ENCODE measurements at regions not wholly inside any gene's neighbourhood (a gene's known extent, or its start where the extent isn't known, plus 50 kb on each side); places are given as distances from the start of the nearest gene placed in this dataset.
"Not testable (repeated sequence)": the region's sequence is repeated elsewhere in the genome, so short reads cannot be mapped to it uniquely, and the experiment has no call there.

DNA sequence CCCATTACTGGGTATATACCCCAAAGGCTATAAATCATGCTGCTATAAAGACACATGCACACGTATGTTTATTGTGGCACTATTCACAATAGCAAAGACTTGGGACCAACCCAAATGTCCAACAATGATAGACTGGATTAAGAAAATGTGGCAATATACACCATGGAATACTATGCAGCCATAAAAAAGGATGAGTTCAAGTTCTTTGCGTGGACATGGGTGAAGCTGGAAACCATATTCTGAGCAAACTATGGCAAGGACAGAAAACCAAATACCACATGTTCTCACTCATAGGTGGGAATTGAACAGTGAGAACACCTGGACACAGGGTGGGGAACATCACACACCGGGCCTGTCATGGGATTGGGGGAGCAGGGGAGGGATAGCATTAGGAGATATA lies 54.4 kb upstream of the MUCL1 start:
- DNase-seq (ENCODE audit: low spot score): not testable (repeated sequence)

GRCh38 chr12:54798651-54799050 lies 55.7 kb upstream of the MUCL1 start:
- DNase-seq (ENCODE audit: low spot score): no peak

DNA sequence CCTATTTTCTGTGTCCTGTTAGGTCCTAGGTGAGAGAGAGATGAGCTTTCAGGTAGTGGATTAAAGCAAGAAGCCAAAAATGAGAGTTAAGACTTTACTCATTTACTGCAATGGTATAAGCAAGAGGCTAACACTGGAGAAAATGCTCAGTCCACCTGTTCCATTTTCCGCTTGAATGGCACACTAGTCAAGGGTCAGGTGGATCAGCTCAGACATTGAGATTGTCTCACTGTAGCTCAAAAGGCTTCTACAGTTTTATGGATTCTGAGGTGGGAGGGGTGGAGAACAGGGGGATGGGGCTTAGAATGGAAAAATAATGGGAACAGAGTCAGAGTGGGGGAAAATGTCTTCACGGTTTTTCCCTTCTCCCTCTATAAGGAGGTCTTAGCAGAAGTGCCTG lies 57.3 kb upstream of the MUCL1 start:
- no peak for DNase-seq (ENCODE audit: low spot score)

GRCh38 chr12:54795644-54796043 lies 58.7 kb upstream of the MUCL1 start:
- DNase-seq (ENCODE audit: low spot score): no peak

DNA sequence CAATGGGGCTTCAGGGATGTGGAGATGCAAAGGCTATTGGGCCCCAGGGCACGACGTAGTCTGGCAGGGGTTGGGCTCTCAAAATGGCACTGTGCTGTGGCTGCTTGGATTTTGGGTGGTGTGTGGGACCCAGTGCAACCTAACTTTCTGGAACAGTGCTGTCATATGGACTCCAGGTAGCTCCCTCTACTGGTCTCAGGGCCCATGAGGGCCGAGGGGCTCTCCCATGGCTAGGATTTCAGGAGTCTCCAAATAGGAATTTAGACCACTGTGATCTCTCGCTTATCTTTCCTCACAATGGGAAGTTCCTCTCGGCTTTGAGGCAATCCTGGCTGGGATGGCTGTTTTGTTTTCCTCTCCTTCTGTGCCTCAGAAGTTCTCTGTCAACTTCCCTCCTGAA lies 68.2 kb upstream of the MUCL1 start:
- no peak for DNase-seq (ENCODE audit: low spot score)

- no peak for DNase-seq (ENCODE audit: low spot score)
Measured at GRCh38 chr12:54784115-54784514, 70.2 kb upstream of the MUCL1 start.

DNA sequence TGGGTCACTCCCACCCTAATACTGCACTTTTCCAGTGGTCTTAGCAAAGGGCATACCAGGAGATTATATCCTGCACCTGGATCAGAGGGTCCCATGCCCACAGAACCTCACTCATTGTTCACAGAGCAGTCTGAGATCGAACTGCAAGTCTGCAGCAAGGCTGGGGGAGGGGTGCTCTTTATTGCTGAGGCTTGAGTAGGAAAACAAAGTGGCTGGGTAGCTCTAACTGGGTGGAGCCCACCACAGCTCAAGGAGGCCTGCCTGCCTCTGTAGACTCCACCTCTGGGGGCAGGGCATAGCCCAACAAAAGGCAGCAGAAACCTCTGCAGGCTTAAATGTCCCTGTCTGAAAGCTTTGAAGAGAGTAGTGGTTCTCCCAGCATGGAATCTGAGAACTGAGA lies 77.3 kb upstream of the MUCL1 start:
- DNase-seq (ENCODE audit: low spot score): not testable (repeated sequence)

DNA sequence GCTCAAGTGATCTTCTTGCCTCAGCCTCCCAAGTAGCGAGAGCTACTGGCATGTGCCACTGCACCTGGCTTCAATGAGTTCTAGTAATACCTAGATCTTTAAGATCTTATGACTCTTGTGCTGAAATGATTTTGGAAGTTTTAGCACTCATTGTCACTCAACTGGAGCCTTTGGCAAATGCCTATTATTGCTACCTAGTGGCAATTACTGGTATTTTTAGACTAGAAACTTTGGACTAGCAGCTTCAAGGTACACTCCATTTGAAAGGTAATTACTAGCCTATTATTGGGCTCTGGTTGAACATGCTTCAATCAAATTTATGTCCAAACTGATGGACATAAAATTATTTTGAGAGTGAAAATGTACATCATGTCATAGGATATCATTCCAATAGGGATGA lies 80.7 kb upstream of the MUCL1 start:
- DNase-seq (ENCODE audit: low spot score): no peak

DNA sequence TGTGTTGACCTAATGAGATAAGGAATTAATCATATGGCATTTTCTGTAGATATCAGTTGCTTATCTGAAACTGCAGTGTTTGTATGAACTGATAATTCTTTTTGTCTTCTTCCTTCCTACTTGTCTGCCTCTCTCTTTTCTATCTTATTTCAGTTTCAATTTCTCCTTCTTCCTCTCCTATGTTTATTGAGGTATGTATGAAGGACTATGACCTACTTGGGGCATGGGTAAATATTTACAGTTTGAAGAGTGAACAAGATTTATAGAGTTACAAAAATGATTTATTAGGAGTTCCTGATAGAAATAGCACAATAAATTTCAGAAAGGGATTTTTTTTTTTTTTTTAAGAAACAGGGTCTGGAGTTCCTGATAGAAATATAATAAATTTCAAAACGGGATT lies 88.7 kb upstream of the MUCL1 start:
- DNase-seq (ENCODE audit: low spot score): no peak

GRCh38 chr12:54762390-54762789 lies 91.9 kb upstream of the MUCL1 start:
- DNase-seq (ENCODE audit: low spot score): no peak

DNA sequence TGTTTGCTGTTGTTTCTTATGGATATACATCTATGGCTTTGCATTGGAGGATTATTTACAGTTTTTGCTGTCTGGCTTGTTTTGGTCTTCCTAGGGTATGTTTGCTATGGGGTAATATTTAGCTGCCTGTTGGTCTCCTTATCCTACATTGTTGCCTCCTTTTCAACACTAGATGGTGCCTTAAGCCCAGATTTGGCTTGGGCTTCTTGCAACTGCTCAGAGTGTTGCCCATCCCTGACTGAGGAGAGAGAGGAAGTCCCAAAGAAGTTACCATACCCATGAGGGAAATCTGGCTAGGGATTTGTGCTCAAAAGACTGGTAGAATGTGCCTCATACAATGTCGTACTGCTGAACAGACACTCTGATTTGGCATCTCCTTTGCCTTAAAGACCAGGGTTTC lies 94.6 kb upstream of the MUCL1 start:
- peak; percentile 45 for DNase-seq (ENCODE audit: low spot score)

- DNase-seq (ENCODE audit: low spot score): no peak
Measured at GRCh38 chr12:54751493-54751892, 102.8 kb upstream of the MUCL1 start.

- peak; percentile 72 for DNase-seq (ENCODE audit: low spot score)
Measured at GRCh38 chr12:54749191-54749818, 101.1 kb upstream of the DCD start.

- no peak for DNase-seq (ENCODE audit: low spot score)
Measured at GRCh38 chr12:54744590-54744989, 96.4 kb upstream of the DCD start.

GRCh38 chr12:54740882-54741281 lies 92.7 kb upstream of the DCD start:
- DNase-seq (ENCODE audit: low spot score): no peak

DNA sequence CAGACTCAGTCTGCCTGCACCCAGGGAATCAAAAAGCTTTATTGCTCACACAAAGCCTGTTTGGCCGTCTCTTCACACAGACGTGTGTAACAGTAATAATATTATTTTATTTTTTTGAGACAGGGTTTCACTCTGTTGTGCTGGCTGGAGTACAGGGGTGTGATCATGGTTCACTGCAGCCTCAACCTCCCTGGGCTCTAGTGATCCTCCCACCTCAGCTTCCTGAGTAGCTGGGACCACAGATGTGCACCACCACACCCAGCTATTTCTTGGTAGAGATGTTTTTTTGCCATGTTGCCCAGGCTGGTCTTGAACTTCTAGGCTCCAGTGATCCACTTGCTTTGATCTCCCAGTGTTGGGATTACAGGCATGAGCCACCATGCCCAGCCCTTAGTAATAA lies 88.4 kb upstream of the DCD start:
- DNase-seq (ENCODE audit: low spot score): no peak

- DNase-seq (ENCODE audit: low spot score): no peak
Measured at GRCh38 chr12:54734196-54734950, 86.2 kb upstream of the DCD start.

DNA sequence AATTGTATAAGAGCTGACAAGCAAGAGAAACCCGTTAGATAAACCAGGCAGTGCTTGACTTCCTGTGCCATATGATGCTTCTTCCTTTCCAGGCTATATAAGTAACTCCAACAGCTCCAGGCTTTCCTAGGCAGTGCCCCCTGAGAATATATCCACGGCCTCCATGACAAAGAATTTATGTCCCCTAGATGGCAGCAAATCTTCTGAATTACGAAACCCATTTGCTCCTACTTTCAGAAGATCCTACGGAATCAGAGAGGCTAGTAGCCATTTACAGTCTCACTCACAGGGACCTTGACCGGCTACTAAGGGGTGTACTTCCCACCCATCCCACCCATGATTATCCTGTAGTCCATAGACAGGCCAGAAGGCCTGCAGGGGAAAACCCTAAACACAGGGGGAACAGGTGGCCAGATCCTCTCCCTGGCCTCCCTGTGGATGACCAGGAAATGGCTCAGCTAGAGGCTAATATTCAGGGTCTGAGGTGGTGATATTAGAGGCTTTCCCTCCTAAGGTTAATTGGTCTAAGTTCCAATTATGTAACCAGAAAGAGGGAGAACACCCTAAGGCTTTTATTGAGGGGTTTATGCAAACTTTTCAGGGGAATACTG lies 77.2 kb upstream of the DCD start:
- DNase-seq (ENCODE audit: low spot score): peak; percentile 19

DNA sequence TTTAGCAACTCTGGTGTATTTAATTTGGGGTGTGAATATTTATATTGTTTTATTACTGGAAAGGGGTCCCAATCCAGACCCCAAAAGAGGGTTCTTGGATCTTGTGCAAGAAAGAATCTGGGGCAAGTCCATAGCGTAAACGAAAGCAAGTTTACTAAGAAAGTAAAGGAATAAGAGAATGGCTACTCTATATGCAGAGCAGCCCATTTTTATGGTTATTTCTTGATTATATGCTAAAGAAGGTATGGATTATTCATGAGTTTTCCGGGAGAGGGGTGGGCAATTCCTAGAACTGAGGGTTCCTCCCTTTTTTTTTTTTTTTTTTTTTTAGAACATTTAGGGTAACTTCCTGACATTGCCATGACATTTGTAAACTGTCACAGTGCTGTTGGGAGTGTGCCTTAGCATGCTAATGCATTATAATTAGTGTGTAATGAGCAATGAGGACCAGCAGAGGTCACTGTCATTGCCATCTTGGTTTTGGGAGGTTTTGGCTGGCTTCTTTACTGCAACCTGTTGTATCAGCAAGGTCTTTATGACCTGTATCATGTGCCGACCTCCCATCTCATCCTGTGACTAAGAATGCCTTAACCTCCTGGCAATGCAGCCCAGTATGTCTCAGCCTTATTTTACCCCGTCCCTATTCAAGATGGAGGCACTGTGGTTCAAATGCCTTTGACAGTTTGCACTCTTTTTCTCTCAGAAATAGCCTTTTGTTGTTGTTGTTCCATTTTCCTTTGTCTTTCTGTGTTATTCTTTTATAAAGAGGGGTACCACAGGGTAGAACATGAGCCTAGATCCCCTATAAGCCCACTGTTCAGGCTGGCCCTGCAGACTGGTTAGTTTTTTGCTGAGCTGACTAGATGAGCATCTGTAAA lies 75.5 kb upstream of the DCD start:
- DNase-seq (ENCODE audit: low spot score): peak; percentile 23

DNA sequence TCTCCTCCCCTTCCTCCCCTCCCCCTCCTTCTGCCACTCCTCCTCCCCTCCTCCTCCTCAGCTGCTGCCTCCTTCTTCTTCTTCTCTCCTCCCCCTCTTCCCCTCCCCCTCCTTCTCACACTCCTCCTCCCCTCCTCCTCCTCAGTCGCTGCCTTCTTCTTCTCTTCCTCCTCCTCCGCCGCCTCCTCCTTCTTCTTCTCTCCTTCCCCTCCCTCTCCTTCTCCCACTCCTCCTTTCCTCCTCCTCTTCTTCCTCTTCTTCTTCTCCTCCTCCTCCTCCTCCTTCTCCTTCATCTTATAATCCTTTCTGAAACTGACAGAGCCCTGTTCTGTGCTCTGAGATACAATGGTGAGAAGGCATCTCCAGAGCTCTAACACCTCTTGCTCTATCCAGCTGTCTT lies 73.1 kb upstream of the DCD start:
- DNase-seq (ENCODE audit: low spot score): no peak

- no peak for DNase-seq (ENCODE audit: low spot score)
Measured at GRCh38 chr12:54719691-54720090, 71.5 kb upstream of the DCD start.

DNA sequence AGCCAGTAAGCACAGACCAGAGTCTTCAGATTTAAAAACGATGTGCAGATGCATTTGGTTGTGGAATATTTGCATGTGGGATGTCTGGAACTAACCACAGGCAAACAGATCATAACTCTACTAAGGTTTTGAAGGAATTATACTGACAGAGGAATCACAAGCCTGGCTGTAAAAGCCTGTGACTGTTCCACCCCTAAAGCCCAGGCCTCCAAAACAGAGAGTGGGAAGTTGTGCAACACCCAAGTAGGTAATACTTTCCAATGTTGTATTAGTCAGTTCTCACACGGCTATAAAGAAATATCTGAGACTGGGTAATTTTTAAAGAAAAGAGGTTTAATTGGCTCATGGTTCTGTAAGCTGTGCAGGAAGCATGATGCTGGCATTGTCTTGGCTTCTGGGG lies 68.1 kb upstream of the DCD start:
- no peak for DNase-seq (ENCODE audit: low spot score)

DNA sequence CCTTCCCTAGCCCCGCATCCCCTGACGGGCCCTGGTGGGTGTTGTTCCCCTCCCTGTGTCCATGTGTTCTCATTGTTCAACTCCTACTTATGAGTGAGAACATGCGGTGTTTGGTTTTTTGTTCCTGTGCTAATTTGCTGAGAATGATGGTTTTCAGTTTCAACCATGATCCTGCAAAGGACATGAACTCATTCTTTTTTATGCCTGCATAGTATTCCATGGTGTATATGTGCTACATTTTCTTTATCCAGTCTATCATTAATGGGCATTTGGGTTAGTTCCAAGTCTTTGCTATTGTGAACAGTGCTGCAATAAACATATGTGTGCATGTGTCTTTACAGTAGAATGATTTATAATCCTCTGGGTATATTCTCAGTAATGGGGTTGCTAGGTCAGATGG lies 65.7 kb upstream of the DCD start:
- not testable (repeated sequence) for DNase-seq (ENCODE audit: low spot score)

Measured in LoVo (cell line).